ENCODE measurements at regions not wholly inside any gene's neighbourhood (a gene's known extent, or its start where the extent isn't known, plus 50 kb on each side); places are given as distances from the start of the nearest gene placed in this dataset.
"Not testable (repeated sequence)": the region's sequence is repeated elsewhere in the genome, so short reads cannot be mapped to it uniquely, and the experiment has no call there.

GRCh38 chr6:114934079-114934478 is 591.3 kb upstream of the HS3ST5 start:
- Histone ChIP-seq H3K27ac (ENCODE audit: low read length) (no peak overlapping the region), H3K36me3 (ENCODE audit: control insufficient read depth, insufficient read depth, low read length) (no peaks in the 10 kb centered on the region), H3K4me1 (ENCODE audit: control insufficient read depth, insufficient read depth, low read length) (no peaks in the 10 kb centered on the region), H3K4me3 (ENCODE audit: low read depth in 2 of 2, low read length in 2 of 2) (no peak overlapping the region), H3K9me3 (ENCODE audit: control insufficient read depth, insufficient read depth, low read depth, low read length) (no peaks in the 10 kb centered on the region), H3K27me3 (ENCODE audit: control insufficient read depth, insufficient read depth, low read length) (no peaks in the 10 kb centered on the region)
- CTCF ChIA-PET, result no interaction called here
- no TSS peak for BruUV-seq (replicated peaks)
- ATAC-seq, result no peak
- in situ Hi-C loops (cut with HindIII; ENCODE audit: low pct_unique_long_range_greater_than_20kb, low sequenced_read_pairs), result no loop called here
- POLR2A ChIA-PET, result no interaction called here
- DNase-seq (ENCODE audit: low read depth, low spot score), result no peak
- TF ChIP-seq TCF7L2 (IDR thresholded peaks at IDR 0.05; ENCODE audit: low read depth, low read length), result no peak
- TF ChIP-seq SIN3A (IDR thresholded peaks at IDR 0.05; ENCODE audit: borderline replicate concordance, insufficient read depth, low read depth, low read length), result no peak
- TF ChIP-seq, protein P1, sequence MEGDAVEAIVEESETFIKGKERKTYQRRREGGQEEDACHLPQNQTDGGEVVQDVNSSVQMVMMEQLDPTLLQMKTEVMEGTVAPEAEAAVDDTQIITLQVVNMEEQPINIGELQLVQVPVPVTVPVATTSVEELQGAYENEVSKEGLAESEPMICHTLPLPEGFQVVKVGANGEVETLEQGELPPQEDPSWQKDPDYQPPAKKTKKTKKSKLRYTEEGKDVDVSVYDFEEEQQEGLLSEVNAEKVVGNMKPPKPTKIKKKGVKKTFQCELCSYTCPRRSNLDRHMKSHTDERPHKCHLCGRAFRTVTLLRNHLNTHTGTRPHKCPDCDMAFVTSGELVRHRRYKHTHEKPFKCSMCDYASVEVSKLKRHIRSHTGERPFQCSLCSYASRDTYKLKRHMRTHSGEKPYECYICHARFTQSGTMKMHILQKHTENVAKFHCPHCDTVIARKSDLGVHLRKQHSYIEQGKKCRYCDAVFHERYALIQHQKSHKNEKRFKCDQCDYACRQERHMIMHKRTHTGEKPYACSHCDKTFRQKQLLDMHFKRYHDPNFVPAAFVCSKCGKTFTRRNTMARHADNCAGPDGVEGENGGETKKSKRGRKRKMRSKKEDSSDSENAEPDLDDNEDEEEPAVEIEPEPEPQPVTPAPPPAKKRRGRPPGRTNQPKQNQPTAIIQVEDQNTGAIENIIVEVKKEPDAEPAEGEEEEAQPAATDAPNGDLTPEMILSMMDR (IDR thresholded peaks at IDR 0.05), result no peak
- no peak for TF ChIP-seq POLR2AphosphoS5 (IDR thresholded peaks at IDR 0.05; ENCODE audit: low read depth, low read length)
- TF ChIP-seq, protein P2, sequence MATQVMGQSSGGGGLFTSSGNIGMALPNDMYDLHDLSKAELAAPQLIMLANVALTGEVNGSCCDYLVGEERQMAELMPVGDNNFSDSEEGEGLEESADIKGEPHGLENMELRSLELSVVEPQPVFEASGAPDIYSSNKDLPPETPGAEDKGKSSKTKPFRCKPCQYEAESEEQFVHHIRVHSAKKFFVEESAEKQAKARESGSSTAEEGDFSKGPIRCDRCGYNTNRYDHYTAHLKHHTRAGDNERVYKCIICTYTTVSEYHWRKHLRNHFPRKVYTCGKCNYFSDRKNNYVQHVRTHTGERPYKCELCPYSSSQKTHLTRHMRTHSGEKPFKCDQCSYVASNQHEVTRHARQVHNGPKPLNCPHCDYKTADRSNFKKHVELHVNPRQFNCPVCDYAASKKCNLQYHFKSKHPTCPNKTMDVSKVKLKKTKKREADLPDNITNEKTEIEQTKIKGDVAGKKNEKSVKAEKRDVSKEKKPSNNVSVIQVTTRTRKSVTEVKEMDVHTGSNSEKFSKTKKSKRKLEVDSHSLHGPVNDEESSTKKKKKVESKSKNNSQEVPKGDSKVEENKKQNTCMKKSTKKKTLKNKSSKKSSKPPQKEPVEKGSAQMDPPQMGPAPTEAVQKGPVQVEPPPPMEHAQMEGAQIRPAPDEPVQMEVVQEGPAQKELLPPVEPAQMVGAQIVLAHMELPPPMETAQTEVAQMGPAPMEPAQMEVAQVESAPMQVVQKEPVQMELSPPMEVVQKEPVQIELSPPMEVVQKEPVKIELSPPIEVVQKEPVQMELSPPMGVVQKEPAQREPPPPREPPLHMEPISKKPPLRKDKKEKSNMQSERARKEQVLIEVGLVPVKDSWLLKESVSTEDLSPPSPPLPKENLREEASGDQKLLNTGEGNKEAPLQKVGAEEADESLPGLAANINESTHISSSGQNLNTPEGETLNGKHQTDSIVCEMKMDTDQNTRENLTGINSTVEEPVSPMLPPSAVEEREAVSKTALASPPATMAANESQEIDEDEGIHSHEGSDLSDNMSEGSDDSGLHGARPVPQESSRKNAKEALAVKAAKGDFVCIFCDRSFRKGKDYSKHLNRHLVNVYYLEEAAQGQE (IDR thresholded peaks at IDR 0.05; ENCODE audit: insufficient read depth in 1 of 2, low read depth in 2 of 2, low read length in 1 of 2), result no peak
- intact Hi-C loops (cut with micrococcal nuclease; ENCODE audit: unreplicated experiment), result no loop called here

GRCh38 chr6:114928731-114929130 is 585.9 kb upstream of the HS3ST5 start:
- BruUV-seq (replicated peaks); intact Hi-C loops (cut with micrococcal nuclease; ENCODE audit: unreplicated experiment); CTCF ChIA-PET: not testable (repeated sequence)

GRCh38 chr6:114906096-114906495 is 563.3 kb upstream of the HS3ST5 start:
- H3K27me3 ChIP-seq (ENCODE audit: control insufficient read depth, insufficient read depth, low read length), result no peaks in the 10 kb centered on the region
- H3K27ac ChIP-seq (ENCODE audit: low read length), result no peak overlapping the region
- TF ChIP-seq SIN3A (IDR thresholded peaks at IDR 0.05; ENCODE audit: borderline replicate concordance, insufficient read depth, low read depth, low read length) (no peak), TCF7L2 (IDR thresholded peaks at IDR 0.05; ENCODE audit: low read depth, low read length) (no peak), POLR2AphosphoS5 (IDR thresholded peaks at IDR 0.05; ENCODE audit: low read depth, low read length) (no peak)
- TF ChIP-seq, protein P2 (IDR thresholded peaks at IDR 0.05; ENCODE audit: insufficient read depth in 1 of 2, low read depth in 2 of 2, low read length in 1 of 2), result no peak
- TF ChIP-seq, protein P1 (IDR thresholded peaks at IDR 0.05), result no peak
- no peaks in the 10 kb centered on the region for H3K4me1 ChIP-seq (ENCODE audit: control insufficient read depth, insufficient read depth, low read length)
- in situ Hi-C loops (cut with HindIII; ENCODE audit: low pct_unique_long_range_greater_than_20kb, low sequenced_read_pairs), result no loop called here
- no peaks in the 10 kb centered on the region for H3K36me3 ChIP-seq (ENCODE audit: control insufficient read depth, insufficient read depth, low read length)
- ATAC-seq, result no peak
- POLR2A ChIA-PET, result no interaction called here
- H3K9me3 ChIP-seq (ENCODE audit: control insufficient read depth, insufficient read depth, low read depth, low read length), result no peaks in the 10 kb centered on the region
- no peak for DNase-seq (ENCODE audit: low read depth, low spot score)
- CTCF ChIA-PET, result no interaction called here
- intact Hi-C loops (cut with micrococcal nuclease; ENCODE audit: unreplicated experiment), result no loop called here
- BruUV-seq (replicated peaks), result no TSS peak
- no peak overlapping the region for H3K4me3 ChIP-seq (ENCODE audit: low read depth in 2 of 2, low read length in 2 of 2)

More at GRCh38 chr6:114928731-114929130, 585.9 kb upstream of the HS3ST5 start:
- H3K27me3 ChIP-seq (ENCODE audit: control insufficient read depth, insufficient read depth, low read length); H3K4me1 ChIP-seq (ENCODE audit: control insufficient read depth, insufficient read depth, low read length); H3K27ac ChIP-seq (ENCODE audit: low read length); DNase-seq (ENCODE audit: low read depth, low spot score); POLR2A ChIA-PET; H3K36me3 ChIP-seq (ENCODE audit: control insufficient read depth, insufficient read depth, low read length); in situ Hi-C loops (cut with HindIII; ENCODE audit: low pct_unique_long_range_greater_than_20kb, low sequenced_read_pairs); ATAC-seq; H3K9me3 ChIP-seq (ENCODE audit: control insufficient read depth, insufficient read depth, low read depth, low read length); H3K4me3 ChIP-seq (ENCODE audit: low read depth in 2 of 2, low read length in 2 of 2): not testable (repeated sequence)
